GM21529 (cell line): ENCODE measurements at regions not wholly inside any gene's neighbourhood (a gene's known extent, or its start where the extent isn't known, plus 50 kb on each side); places are given as distances from the start of the nearest gene placed in this dataset.

Experiments used
- ATAC-seq: cut with Tn5 transposase; IDR thresholded peaks from one replicate; pipeline ENCODE4 v1.9.1; 2021; ENCODE audit not compliant: unreplicated experiment

DNA sequence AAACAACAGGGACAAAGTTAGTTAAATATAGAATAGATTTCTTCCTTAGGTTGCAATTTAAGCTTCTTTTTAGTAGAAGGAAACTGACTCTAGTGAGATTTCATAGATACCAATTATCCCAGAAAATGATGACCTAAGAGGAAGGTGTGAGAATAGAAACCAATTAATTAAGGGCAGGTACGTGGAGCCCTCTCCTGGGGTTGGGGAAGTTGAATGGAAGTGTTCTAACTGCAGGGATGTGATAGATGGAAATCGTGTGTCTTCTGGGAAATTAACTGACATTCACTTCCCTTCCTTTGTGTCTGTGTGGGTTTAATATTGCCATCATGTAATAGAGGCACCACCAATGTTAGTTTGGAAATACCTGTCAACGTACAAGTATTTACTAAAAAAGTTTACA, 204.1 kb upstream of the ANK2 start:
- no peak for ATAC-seq

- no peak for ATAC-seq
Measured at GRCh38 chr4:112847045-112847444, 202.4 kb upstream of the ANK2 start.

GRCh38 chr4:112847781-112848180, 201.7 kb upstream of the ANK2 start:
- ATAC-seq, result no peak

DNA sequence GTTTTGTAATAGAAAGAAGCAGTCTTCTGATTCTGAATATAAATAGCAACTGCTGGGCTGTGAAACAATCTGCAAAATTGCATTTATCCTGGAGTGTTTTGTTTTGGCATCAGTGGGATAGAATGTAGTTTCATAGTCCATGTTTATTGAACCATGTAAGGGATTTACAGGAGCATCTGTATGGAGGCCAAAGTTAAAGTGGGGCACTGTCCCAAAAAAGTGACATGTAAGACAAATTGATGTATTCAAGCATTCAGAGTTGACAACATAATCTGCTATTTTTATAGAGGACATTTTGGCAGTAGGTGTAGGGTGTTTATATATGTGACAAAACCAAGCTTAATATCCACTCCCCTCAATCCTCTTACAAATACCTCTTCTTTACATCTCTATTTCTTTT, 200.5 kb upstream of the ANK2 start:
- ATAC-seq, result no peak

DNA sequence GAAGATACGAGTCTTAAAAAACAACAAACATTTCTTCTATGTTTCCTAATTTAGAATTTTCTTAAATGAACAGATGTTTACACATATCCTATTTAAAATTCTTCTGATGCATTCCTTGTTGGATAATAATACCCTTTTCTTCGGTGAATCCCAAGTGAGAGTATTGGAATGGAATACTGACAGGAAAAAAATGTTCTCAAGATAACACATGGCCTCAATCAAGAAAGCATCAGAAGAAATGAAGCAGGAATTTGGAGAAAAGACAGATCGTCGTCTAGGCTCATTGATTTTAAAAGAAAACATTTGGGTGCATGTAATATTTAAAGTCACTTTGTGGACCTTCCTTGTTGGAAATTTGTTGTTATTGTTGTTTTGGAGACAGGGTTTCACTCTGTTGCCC, 196.9 kb upstream of the ANK2 start:
- no peak for ATAC-seq

DNA sequence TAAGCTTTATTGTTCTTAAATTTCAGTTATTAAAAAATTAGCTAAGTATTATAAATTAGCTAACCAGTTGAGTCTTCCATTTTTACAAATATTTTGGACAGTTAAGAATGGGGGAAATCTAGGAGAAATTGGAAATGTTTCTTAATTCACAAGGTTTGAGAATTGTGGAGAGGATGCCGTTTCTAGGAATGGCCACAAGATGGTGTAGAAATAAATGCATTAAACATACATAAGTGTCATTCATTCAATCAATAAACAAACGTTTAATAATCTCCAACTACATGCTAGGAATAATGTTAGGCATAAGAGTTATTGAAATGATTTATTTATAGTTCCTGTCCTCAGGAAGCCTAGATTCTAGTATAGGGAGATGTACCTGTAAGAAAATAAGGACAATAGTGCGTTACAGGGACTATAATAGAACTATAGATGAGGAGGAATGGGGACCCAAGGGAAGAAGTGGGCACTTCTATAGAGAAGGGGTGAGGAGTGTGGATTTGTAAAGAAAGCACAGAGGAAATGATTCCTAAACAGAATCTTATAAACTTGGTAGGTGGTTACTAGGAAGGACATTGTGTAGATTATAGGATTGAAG, 195.7 kb upstream of the ANK2 start:
- no peak for ATAC-seq

- ATAC-seq, result no peak
Measured at GRCh38 chr4:112854420-112854819, 195.0 kb upstream of the ANK2 start.

DNA sequence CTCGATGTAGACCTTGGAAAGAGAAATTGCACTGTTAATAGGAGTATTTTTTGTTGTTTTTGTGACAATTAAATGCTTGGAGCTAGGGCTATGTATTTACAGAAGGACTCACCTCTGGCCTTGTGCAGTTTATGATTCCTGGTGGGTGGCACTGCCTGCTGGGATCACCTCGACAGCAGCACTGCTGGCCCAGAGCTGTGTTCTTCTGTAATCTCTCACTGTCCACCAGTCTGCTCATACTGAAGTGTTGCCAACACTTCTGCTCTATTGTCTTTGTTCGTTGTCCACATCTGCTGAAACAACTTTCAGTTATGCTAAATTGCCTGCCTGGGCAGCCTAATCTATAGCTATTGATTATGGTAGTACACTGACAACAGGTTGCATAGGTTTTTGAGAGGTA, 194.4 kb upstream of the ANK2 start:
- no peak for ATAC-seq

DNA sequence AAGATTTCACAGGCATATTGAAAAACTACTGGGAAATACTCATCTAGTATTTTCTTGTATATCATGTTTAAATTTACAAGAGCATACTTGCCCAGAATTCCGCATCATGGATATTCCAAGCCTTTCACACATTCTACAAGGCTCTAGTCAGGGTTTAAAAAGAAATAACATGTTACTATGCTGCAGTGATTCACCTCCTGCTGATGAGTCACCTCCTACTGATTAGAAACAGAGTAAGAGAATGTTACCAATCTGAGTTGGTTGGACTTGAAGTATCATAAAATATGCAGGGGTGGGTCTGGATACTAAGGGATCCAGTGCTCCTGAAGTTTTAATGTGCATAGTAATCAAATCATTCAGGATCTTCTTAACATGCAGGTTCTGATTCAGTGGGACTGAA, 192.0 kb upstream of the ANK2 start:
- no peak for ATAC-seq

DNA sequence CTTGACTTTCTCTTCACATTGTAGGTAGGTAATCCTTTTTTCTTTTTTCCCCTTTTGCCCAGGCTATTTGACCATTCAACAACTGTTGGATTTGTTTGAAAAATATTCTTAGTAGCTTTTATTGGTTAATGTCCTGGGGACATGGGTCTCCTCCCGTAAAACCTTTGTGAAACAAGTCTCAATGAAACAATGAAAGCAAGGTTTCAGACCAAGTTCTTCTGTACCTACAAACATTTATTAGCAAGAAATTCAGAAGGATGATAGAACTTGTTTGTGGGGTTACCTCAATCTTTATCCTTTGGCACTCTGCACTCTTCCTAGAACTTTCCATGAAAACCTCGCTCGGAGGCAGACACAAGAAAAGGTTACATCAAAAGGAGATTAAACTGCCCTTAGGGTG, 190.7 kb upstream of the ANK2 start:
- ATAC-seq, result no peak

DNA sequence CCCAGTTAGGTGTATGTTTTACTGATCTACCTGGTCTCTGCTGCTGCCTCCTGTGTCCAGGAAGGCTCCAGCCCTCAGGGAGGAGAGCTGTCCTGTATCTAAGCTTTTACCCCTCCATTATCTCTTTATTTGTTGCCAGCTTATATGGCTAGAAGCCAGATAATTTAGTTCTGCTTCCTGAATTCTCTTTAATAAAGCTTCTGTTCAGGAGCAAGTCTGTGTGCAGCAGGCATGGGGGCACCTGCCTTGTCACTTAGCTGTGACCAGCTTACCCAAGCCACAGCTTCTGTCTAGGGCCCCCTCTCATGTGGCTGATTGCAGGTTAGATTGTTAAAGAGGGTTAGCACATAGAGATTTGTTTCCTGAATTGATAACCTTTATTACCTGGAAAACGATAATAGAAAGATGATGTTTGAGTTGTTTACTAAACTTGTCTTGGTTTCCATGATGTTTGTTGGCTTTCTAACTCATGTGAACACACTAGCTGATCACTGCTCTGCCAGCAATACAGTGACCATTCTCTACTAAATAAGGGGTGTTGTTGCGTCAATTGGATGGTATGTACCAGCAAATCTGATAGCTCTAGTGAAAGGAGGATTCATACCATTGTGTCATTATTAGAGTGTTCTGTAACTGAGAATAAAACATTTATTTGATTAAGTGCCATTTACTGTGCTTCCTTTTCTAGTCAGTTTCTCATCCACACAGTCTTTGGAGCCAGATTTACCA, 189.8 kb upstream of the ANK2 start:
- no peak for ATAC-seq

- ATAC-seq, result no peak
Measured at GRCh38 chr4:112860830-112861690, 188.4 kb upstream of the ANK2 start.

DNA sequence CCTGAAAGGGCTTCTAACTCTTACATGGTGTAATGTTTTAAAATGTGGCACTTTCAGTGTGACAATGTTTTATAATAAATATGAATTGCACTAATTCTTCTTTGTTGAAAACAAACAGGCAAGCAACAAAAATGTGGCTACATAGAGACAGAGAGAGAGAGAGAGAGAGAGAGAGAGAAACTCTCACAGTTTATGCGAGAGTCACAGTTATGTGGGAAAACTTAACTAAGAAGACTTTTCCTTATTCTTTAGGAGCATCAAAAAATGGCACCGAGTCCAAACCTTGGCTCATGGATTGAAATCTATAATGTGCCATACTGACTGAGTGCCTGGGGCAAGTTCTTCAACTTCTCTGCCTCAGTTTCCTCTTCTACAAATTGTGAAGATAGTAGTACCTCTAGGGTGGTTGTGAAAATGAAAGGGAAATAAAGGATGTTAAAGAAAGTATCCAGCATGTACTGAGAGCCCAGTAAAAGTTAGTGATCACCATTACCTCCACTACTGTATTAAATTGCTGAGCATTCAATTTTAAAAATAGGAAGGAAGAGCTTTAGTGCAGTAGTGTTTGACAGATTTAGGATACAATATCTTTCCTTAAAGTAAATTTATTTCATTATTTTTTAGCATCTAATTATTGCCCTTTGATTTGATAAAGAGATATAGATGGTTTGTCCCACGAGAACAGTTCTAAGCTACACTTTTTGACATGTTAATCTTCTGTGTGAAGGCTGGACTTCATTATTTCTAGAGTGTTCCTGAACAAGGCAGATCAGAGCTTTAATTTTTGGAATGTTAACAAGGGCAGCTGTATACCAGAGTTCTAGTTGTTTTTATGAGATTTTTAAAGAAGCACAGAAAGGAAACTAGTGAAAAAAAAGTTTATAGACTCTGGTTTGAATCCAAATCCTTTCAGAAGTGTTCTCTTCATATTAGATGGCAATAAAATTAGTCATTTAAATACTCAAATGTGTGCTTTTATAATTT, 187.5 kb upstream of the ANK2 start:
- ATAC-seq, result no peak

GRCh38 chr4:112865443-112865842, 184.0 kb upstream of the ANK2 start:
- no peak for ATAC-seq

- no peak for ATAC-seq
Measured at GRCh38 chr4:112876316-112876715, 173.1 kb upstream of the ANK2 start.

DNA sequence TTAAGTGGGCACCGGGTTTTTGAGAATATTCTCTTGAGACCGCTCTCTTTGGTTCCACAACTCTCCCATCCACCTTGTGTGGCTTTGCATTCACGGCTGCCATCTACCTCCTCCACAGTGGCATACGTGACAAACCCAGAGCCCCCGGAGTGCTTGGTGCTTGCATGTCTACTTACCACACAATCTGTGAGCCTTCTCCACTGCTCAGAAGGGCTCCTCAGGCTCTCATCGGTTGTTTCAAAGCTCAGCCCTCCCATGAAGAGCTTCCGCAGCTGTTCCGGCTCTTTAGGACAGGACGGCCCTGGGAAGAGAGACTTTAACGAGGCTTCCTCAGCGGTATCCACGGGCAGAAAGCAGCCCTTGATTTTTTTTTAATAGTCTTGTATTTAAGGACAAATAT, 167.6 kb upstream of the ANK2 start:
- ATAC-seq, result no peak

- ATAC-seq, result no peak
Measured at GRCh38 chr4:112882286-112882685, 167.2 kb upstream of the ANK2 start.

DNA sequence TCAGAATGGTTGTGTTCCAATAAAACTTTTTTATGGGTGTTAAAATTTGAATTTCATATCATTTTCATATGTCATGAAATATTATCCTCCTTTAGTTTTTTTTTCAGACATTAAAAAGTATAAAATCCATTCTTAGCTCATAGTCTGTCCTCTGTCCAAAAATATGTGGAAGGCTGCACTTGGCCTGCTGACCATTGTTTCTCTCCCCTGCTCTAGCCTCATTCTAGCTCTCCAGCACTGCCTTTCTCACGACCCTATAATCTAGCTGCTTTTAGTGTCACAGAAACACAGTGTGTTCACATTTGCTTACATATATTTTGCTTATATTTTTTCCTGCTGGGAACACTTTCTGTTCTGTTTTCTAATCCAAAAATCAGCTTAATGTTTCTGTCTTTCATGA, 165.0 kb upstream of the ANK2 start:
- no peak for ATAC-seq

GRCh38 chr4:112885897-112886296, 163.6 kb upstream of the ANK2 start:
- ATAC-seq, result no peak

DNA sequence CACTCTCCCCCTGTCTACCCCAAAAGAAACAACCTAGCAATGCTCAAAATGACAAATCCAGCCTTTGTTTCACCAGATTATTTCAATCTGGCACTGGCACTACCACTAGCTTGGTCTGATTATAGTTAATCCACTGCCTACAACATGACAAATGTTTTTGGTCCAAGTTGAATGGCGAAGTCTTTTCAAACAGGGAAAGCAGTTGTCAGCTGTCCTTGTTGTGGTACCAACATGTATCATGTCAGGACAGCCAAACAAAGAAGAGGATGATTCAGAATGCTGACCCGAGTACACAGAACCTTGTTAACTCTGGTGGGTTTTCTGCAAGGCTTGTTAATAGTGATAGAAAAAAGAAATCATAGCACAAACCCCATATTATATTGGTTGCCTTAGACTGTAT, 160.8 kb upstream of the ANK2 start:
- ATAC-seq, result no peak

GRCh38 chr4:112889199-112889598, 160.3 kb upstream of the ANK2 start:
- no peak for ATAC-seq
